ENCODE measurements at regions not wholly inside any gene's neighbourhood (a gene's known extent, or its start where the extent isn't known, plus 50 kb on each side); places are given as distances from the start of the nearest gene placed in this dataset.

DNA sequence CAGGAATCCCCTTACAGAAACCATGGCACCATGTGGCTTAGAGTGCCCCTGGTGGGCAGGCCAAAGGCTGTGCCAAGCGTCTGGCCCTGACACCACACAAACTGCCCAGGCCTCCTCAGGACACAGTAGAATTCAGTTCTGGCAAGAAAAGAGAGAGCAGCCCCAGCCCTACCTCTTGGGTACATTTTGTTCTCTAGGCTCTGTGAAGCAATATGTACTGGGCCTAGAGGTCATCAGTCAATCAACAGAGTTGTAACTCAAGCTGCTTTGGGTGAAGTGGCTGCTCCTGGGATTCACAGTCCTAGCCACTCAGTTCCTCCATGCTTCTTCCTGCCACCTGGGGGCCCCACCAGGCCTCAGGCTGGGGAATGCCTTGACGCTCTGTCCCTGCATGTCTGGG, 158.1 kb upstream of the MAMLD1 start:
- TF ChIP-seq, protein P1, sequence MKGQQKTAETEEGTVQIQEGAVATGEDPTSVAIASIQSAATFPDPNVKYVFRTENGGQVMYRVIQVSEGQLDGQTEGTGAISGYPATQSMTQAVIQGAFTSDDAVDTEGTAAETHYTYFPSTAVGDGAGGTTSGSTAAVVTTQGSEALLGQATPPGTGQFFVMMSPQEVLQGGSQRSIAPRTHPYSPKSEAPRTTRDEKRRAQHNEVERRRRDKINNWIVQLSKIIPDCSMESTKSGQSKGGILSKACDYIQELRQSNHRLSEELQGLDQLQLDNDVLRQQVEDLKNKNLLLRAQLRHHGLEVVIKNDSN (IDR thresholded peaks at IDR 0.05), result no peak
- no peak for TF ChIP-seq RAD21 (IDR thresholded peaks at IDR 0.05; ENCODE audit: low read depth)
- no peak for TF ChIP-seq NFIC (IDR thresholded peaks at IDR 0.05)
- no peak for TF ChIP-seq YY1 (IDR thresholded peaks at IDR 0.05; ENCODE audit: low read depth)
- TF ChIP-seq CREB1 (IDR thresholded peaks at IDR 0.05; ENCODE audit: low read depth), result no peak
- no peak for TF ChIP-seq TEAD4 (IDR thresholded peaks at IDR 0.05)
- TF ChIP-seq, protein P2, sequence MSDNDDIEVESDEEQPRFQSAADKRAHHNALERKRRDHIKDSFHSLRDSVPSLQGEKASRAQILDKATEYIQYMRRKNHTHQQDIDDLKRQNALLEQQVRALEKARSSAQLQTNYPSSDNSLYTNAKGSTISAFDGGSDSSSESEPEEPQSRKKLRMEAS (IDR thresholded peaks at IDR 0.05), result no peak
- TF ChIP-seq CEBPB (IDR thresholded peaks at IDR 0.05), result no peak
- TF ChIP-seq ZBTB7A (IDR thresholded peaks at IDR 0.05; ENCODE audit: low read depth), result no peak
- TF ChIP-seq, protein P3, sequence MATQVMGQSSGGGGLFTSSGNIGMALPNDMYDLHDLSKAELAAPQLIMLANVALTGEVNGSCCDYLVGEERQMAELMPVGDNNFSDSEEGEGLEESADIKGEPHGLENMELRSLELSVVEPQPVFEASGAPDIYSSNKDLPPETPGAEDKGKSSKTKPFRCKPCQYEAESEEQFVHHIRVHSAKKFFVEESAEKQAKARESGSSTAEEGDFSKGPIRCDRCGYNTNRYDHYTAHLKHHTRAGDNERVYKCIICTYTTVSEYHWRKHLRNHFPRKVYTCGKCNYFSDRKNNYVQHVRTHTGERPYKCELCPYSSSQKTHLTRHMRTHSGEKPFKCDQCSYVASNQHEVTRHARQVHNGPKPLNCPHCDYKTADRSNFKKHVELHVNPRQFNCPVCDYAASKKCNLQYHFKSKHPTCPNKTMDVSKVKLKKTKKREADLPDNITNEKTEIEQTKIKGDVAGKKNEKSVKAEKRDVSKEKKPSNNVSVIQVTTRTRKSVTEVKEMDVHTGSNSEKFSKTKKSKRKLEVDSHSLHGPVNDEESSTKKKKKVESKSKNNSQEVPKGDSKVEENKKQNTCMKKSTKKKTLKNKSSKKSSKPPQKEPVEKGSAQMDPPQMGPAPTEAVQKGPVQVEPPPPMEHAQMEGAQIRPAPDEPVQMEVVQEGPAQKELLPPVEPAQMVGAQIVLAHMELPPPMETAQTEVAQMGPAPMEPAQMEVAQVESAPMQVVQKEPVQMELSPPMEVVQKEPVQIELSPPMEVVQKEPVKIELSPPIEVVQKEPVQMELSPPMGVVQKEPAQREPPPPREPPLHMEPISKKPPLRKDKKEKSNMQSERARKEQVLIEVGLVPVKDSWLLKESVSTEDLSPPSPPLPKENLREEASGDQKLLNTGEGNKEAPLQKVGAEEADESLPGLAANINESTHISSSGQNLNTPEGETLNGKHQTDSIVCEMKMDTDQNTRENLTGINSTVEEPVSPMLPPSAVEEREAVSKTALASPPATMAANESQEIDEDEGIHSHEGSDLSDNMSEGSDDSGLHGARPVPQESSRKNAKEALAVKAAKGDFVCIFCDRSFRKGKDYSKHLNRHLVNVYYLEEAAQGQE (IDR thresholded peaks at IDR 0.05; ENCODE audit: low read depth), result no peak

DNA sequence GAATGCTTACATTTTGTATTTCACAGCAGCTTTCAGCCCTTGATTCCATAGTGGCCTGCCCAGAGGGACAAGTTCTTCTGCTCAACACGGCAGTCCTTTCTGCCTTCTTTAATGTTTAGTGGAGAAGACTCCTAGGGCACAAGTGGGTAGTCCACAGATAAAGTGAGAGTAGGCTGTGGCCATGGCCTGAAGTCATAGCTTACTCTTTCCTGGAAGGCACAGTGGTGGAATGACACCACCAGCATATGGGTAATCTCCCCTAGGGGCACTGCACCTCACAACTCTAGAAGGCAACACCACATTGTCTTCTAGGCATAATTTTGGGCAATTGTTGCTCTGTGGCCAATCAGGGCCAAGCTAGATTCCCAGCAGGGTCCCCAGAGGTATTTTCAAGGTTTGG, 155.4 kb upstream of the MAMLD1 start:
- TF ChIP-seq, protein P2 (IDR thresholded peaks at IDR 0.05), result no peak
- TF ChIP-seq, protein P1 (IDR thresholded peaks at IDR 0.05), result no peak
- TF ChIP-seq FOXM1 (IDR thresholded peaks at IDR 0.05; ENCODE audit: borderline replicate concordance, low read depth), result no peak
- TF ChIP-seq, protein P3 (IDR thresholded peaks at IDR 0.05; ENCODE audit: low read depth), result no peak
- no peak for TF ChIP-seq YY1 (IDR thresholded peaks at IDR 0.05; ENCODE audit: low read depth)
- TF ChIP-seq TCF12 (IDR thresholded peaks at IDR 0.05; ENCODE audit: low read depth), result no peak
- no peak for TF ChIP-seq TAF1 (IDR thresholded peaks at IDR 0.05; ENCODE audit: low read depth)
- TF ChIP-seq NFIC (IDR thresholded peaks at IDR 0.05), result no peak
- no peak for TF ChIP-seq CREB1 (IDR thresholded peaks at IDR 0.05; ENCODE audit: low read depth)
- no peak for TF ChIP-seq RAD21 (IDR thresholded peaks at IDR 0.05; ENCODE audit: low read depth)
- no peak for TF ChIP-seq TEAD4 (IDR thresholded peaks at IDR 0.05)
- no peak for TF ChIP-seq EP300 (IDR thresholded peaks at IDR 0.05; ENCODE audit: borderline replicate concordance)
- TF ChIP-seq ZBTB7A (IDR thresholded peaks at IDR 0.05; ENCODE audit: low read depth), result no peak
- TF ChIP-seq CEBPB (IDR thresholded peaks at IDR 0.05), result no peak
- no peak for TF ChIP-seq EGR1 (IDR thresholded peaks at IDR 0.05)

DNA sequence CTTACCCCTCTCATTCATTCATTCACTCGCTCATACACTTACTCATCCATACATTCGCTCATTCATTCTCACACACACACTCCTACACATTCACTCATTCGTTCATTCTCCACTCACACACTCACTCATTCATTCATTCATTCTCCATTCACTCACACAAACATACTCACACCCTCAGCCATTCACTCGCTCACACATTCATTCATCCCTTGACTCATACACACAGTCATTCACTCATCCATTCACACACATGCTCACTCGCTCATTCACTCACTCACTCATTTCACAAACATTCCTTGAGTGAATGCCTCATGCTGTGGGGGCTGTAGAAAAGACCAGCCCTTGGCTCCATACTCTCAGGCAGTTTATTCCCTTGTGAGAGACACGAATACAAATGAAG, 151.1 kb upstream of the MAMLD1 start:
- TF ChIP-seq TCF12 (IDR thresholded peaks at IDR 0.05; ENCODE audit: low read depth) (no peak), CREB1 (IDR thresholded peaks at IDR 0.05; ENCODE audit: low read depth) (no peak), EGR1 (IDR thresholded peaks at IDR 0.05) (no peak), RAD21 (IDR thresholded peaks at IDR 0.05; ENCODE audit: low read depth) (no peak), ZBTB7A (IDR thresholded peaks at IDR 0.05; ENCODE audit: low read depth) (no peak), TAF1 (IDR thresholded peaks at IDR 0.05; ENCODE audit: low read depth) (no peak), FOXM1 (IDR thresholded peaks at IDR 0.05; ENCODE audit: borderline replicate concordance, low read depth) (no peak), YY1 (IDR thresholded peaks at IDR 0.05; ENCODE audit: low read depth) (no peak), NFIC (IDR thresholded peaks at IDR 0.05) (no peak), TEAD4 (IDR thresholded peaks at IDR 0.05) (no peak)
- TF ChIP-seq, protein P2 (IDR thresholded peaks at IDR 0.05), result no peak
- TF ChIP-seq, protein P1 (IDR thresholded peaks at IDR 0.05), result no peak

DNA sequence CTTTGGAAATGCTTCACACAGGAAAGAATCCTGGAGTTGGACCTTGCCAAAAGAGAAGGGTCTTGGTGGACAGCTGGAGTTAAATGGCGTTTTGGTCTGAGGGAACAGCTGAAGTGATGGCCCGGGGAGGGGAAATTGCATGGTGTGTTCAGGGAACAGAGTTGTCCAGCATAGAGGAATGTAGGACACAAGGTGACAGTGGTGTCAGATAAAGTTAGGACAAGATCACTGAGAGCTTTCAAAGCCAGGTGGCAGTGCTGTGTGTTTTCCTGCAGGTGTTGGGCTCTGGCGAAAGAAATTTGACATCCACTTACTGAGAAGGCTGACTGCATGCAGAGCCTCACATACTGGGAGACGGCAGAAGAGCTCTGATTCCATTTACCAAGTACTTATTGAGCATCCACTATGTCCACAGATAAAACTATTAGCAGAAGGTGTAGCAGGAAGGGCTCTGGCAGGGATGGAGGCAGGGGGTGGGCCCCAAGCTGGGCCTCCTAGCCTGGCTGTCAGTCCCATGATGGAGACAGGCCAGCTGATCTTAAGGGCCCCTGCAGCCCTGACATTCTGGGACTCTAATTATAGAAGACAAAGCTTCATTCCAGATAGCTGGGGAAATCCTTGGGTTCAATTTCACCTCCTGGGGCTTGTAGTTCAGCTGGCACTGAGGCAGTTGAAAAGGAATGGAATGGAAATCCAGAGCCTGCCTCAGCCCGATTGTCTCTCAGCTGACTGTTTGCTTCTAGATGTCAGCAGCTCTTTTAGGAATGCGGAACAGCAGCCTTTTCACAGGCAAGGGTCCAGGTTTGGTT, 150.2 kb upstream of the MAMLD1 start:
- TF ChIP-seq ZBTB7A (IDR thresholded peaks at IDR 0.05; ENCODE audit: low read depth), result no peak
- TF ChIP-seq CREB1 (IDR thresholded peaks at IDR 0.05; ENCODE audit: low read depth), result no peak
- no peak for TF ChIP-seq TAF1 (IDR thresholded peaks at IDR 0.05; ENCODE audit: low read depth)
- TF ChIP-seq, protein P3 (IDR thresholded peaks at IDR 0.05; ENCODE audit: low read depth), result no peak
- TF ChIP-seq RAD21 (IDR thresholded peaks at IDR 0.05; ENCODE audit: low read depth), result no peak

All from Ishikawa (cell line).